HepG2 (cell line): ENCODE measurements at regions not wholly inside any gene's neighbourhood (a gene's known extent, or its start where the extent isn't known, plus 50 kb on each side); places are given as distances from the start of the nearest gene placed in this dataset.
A peak's percentile ranks its signal among the peaks of the same experiment; 100 is the strongest.

Experiments used
- AHDC1 ChIP-seq: sonication (generic); formaldehyde crosslinking; IDR thresholded peaks from 2 replicates; pipeline ENCODE4 v1.5.1; 2020; ENCODE audit warnings: mild to moderate bottlenecking, missing genetic modification reagents, borderline replicate concordance
- ESRRA ChIP-seq: sonication (generic); formaldehyde crosslinking; IDR thresholded peaks from 2 replicates; pipeline ENCODE4 v1.5.1; 2020; ENCODE audit warnings: mild to moderate bottlenecking, low read depth, missing genetic modification reagents
- NR2F1 ChIP-seq, 2 experiments: fragments of 450-650 bp in 1 of 2; formaldehyde crosslinking in 1 of 2; IDR thresholded peaks; 2 replicates each; pipeline versions ENCODE4 v1.5.0 to v1.6.1; 2016 to 2020; ENCODE audit warnings: mild to moderate bottlenecking in 1 of 2, missing compliant biosample characterization in 1 of 2, missing genetic modification reagents in 1 of 2, moderate library complexity in 1 of 2
- PAXIP1 ChIP-seq: sonication (generic); formaldehyde crosslinking; conservative IDR thresholded peaks from 2 replicates; pipeline ENCODE4 v1.4.0; 2020; ENCODE audit warnings: mild to moderate bottlenecking, missing genetic modification reagents, moderate library complexity
- SATB2 ChIP-seq: sonication (generic); formaldehyde crosslinking; IDR thresholded peaks from 2 replicates; pipeline ENCODE4 v1.5.0; 2020; ENCODE audit warnings: missing genetic modification reagents
- SMARCE1 ChIP-seq: fragments of 450-650 bp; IDR thresholded peaks from 2 replicates; pipeline ENCODE4 v1.6.1; 2017; ENCODE audit warnings: borderline replicate concordance
- SPEN ChIP-seq: sonication (generic); formaldehyde crosslinking; IDR thresholded peaks from 2 replicates; pipeline ENCODE4 v1.5.1; 2020; ENCODE audit warnings: low read depth, mild to moderate bottlenecking, missing genetic modification reagents
- ZBTB20 ChIP-seq: sonication (generic); formaldehyde crosslinking; IDR thresholded peaks from 2 replicates; pipeline ENCODE4 v1.8.1; 2023; ENCODE audit warnings: missing genetic modification reagents, low read depth, mild to moderate bottlenecking, borderline replicate concordance
- ZNF577 ChIP-seq: sonication (generic); formaldehyde crosslinking; IDR thresholded peaks from 2 replicates; pipeline ENCODE4 v1.4.0; 2020; ENCODE audit warnings: mild to moderate bottlenecking, low read depth, missing genetic modification reagents, borderline replicate concordance
- ZNF878 ChIP-seq: sonication (generic); formaldehyde crosslinking; IDR thresholded peaks from 2 replicates; pipeline ENCODE4 v1.8.1; 2023; ENCODE audit warnings: mild to moderate bottlenecking, missing genetic modification reagents, moderate library complexity
- TF ChIP-seq, protein P1 (sequence below): sonication (generic); formaldehyde crosslinking; IDR thresholded peaks from 2 replicates; pipeline ENCODE4 v1.4.0; 2020; ENCODE audit warnings: missing genetic modification reagents, borderline replicate concordance
- TF ChIP-seq, protein P2 (sequence below): IDR thresholded peaks from 2 replicates; pipeline ENCODE4 v1.4.0; 2020; ENCODE audit warnings: mild to moderate bottlenecking, missing genetic modification reagents

DNA sequence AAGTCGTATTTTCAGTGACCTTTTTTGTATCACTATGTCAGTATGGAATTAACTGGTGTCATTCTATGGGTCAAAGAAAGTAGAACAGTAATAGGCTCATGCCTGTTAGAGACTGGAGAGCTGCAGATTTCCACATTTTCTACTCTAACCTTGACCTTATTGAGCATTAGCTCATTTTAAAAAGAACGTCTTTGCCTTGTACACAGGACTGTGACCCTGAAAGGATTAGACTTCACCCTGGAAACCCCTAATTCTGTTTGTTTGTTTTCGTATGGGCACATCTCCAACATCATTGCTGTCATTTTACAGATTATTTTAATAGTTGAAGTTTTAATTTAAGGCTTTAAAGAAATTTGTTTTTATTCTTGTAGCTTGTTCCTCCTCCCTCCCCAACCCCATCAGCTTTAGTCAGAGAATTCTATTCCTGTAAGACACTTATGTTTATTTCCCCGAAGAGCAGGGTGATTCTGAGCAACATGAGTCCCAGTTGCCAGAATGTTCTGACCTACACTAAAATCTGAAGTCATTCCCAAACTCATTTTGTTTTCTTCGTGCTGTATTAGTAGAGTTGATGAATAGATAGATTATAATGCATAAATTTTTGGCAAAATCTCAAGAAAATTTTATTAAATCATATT lies 451.3 kb downstream of the FOXG1 start (continued):
- TF ChIP-seq AHDC1 (CRISPR knock-in tag) (peak; percentile 71), ZNF878 (CRISPR knock-in tag) (no peak), PAXIP1 (CRISPR knock-in tag) (peak; percentile 73), ESRRA (CRISPR knock-in tag) (peak; percentile 70; the same call in 1 of the 2 replicates), ZBTB20 (CRISPR knock-in tag) (no peak), NR2F1 (CRISPR knock-in tag; IDR thresholded peaks at IDR 0.05) (peak; percentile 69 to 74; a peak in 2 of 4 replicates), ZNF577 (no peak), SMARCE1 (no peak), SPEN (CRISPR knock-in tag) (no peak), SATB2 (CRISPR knock-in tag) (no peak)
- TF ChIP-seq, protein P1, sequence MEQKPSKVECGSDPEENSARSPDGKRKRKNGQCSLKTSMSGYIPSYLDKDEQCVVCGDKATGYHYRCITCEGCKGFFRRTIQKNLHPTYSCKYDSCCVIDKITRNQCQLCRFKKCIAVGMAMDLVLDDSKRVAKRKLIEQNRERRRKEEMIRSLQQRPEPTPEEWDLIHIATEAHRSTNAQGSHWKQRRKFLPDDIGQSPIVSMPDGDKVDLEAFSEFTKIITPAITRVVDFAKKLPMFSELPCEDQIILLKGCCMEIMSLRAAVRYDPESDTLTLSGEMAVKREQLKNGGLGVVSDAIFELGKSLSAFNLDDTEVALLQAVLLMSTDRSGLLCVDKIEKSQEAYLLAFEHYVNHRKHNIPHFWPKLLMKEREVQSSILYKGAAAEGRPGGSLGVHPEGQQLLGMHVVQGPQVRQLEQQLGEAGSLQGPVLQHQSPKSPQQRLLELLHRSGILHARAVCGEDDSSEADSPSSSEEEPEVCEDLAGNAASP (CRISPR knock-in tag) = peak; percentile 75; the same call in 1 of the 2 replicates
- TF ChIP-seq, protein P2, sequence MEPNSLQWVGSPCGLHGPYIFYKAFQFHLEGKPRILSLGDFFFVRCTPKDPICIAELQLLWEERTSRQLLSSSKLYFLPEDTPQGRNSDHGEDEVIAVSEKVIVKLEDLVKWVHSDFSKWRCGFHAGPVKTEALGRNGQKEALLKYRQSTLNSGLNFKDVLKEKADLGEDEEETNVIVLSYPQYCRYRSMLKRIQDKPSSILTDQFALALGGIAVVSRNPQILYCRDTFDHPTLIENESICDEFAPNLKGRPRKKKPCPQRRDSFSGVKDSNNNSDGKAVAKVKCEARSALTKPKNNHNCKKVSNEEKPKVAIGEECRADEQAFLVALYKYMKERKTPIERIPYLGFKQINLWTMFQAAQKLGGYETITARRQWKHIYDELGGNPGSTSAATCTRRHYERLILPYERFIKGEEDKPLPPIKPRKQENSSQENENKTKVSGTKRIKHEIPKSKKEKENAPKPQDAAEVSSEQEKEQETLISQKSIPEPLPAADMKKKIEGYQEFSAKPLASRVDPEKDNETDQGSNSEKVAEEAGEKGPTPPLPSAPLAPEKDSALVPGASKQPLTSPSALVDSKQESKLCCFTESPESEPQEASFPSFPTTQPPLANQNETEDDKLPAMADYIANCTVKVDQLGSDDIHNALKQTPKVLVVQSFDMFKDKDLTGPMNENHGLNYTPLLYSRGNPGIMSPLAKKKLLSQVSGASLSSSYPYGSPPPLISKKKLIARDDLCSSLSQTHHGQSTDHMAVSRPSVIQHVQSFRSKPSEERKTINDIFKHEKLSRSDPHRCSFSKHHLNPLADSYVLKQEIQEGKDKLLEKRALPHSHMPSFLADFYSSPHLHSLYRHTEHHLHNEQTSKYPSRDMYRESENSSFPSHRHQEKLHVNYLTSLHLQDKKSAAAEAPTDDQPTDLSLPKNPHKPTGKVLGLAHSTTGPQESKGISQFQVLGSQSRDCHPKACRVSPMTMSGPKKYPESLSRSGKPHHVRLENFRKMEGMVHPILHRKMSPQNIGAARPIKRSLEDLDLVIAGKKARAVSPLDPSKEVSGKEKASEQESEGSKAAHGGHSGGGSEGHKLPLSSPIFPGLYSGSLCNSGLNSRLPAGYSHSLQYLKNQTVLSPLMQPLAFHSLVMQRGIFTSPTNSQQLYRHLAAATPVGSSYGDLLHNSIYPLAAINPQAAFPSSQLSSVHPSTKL (CRISPR knock-in tag) = peak; percentile 78
